NCI-H1105 treated with DMSO at 0.1 percent for 48 hours (cell line): ENCODE measurements at regions not wholly inside any gene's neighbourhood (a gene's known extent, or its start where the extent isn't known, plus 50 kb on each side); places are given as distances from the start of the nearest gene placed in this dataset.

ENCODE experiments used
- DNase-seq: peaks from one replicate; lab custom pipeline; 2025; lab: John Stamatoyannopoulos, UW

DNA sequence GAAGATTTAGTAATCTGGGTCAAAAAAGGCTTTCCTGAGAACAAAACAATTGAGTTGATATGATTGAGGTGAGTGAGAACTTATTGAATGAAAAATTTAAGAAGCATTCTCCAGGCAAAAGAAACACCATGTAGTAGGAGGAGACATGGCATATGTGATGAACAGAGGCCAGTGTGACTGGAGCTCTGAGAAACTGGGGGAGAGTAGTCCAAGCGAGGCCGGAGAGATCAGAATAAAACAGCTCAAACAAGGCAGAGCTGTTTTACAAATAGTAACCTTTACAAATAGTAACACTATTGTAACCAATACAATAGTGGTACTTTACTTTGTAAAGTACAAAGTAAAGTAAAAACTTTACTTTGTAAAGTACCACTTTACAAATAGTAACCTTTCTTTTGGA, 1159.1 kb downstream of the PCDH9 start:
- DNase-seq, result no peak

DNA sequence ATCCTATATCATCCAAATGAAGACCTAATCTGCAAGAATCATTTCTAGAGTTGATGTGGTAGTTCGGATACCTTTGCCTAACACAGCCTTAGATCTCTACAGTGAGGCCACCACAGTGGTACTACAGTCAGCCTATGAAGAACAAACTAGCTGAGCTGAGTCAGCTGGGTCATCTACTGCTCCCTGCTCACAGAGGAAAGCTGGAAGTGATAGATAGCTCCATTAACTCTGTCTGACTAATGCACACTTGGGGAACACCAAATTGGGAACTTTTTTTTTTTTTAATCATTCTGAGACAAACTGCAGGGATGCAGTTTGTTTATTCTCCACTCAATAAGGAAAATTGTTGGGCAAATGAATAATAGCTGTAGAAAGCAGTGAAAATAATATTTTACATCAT, 1160.6 kb downstream of the PCDH9 start:
- DNase-seq, result no peak

DNA sequence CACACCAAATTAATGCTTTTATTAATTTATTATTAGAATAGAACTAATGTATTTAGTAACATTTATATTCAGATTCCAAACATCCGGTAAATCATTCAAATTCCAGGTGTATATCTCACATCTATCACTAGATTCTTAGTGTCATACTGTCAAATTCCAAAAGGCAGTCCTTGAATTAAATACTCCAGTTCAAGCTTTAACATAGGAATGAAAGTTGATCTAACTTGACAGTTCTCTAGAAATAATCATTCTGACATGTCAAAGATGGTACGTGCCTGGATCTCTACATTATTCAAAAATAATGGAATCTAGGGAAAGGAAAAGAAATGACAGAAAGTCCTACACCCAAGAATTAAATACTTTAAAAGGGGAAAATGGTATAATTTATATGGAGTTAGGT, 1161.5 kb downstream of the PCDH9 start:
- DNase-seq, result no peak

DNA sequence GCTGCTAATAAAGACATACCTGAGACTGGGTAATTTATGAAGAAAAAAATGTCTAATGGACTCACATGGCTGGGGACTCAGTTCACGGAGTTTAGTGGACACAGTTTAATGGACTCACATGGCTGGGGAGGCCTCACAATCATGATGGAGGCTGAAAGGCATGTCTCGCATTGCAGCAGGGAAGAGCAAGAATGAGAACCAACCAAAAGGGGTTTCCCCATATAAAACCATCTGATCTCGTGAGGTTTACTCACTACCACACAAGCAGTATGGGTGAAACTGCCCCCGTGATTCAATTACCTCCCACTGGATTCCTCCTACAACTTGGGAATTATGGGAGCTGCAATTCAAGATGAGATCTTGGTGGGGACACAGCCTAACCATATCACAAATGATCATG, 1181.2 kb downstream of the PCDH9 start:
- no peak for DNase-seq

DNA sequence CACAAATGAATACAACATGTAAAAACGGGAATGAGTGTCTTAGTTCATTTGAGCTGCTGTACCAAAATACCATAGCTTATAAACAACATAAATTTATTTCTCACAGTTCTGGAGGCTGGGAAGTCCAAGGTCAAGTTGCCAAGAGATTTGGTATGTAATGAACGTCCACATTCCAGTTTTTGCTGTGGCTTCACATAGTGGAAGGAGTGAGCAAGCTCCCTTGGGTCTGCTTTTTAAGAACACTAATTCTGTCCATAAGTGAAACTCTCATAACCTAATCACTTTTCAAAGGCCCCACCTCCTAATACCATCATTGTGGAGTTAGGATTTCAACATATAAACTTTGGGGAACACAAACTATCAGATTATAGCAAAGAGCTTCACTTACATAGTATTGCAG, 1189.6 kb downstream of the PCDH9 start:
- no peak for DNase-seq

DNA sequence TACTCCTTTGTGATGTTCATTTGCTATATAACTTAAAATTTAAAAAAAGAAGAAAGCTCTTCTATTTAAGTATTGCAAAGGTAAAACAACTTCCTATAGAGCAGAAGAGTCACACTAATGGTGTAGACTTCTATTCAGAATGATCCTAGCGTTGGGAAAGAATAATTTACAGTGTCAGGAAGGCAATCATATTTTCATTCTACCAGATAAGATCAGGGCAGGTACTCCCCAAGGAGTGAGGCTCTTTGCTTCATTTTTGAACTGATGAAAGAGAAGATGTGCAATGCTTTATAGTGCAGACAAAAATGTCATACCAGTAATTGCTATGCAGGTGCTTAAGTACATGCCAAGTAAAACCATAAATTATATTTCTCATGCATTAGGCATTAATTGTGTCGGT, 1193.0 kb downstream of the PCDH9 start:
- DNase-seq, result no peak

DNA sequence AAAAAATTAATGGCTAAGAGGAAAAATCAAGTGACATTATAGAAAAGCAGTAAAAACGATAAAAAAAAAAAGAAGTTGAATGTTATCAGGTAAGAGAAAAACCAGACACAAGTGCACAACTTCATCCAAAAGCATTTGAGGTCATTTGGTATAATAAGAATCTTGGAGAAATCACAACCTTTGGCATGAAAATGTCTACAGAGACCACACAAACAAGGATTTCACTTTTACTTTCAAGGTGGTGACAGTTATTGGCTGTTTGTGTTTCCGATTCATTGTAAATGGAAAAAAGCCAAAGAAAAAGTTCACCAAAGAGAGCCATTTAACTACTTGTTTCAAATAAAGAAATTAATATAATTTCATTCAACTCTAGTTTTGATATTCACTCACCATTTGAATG, 1193.5 kb downstream of the PCDH9 start:
- no peak for DNase-seq

DNA sequence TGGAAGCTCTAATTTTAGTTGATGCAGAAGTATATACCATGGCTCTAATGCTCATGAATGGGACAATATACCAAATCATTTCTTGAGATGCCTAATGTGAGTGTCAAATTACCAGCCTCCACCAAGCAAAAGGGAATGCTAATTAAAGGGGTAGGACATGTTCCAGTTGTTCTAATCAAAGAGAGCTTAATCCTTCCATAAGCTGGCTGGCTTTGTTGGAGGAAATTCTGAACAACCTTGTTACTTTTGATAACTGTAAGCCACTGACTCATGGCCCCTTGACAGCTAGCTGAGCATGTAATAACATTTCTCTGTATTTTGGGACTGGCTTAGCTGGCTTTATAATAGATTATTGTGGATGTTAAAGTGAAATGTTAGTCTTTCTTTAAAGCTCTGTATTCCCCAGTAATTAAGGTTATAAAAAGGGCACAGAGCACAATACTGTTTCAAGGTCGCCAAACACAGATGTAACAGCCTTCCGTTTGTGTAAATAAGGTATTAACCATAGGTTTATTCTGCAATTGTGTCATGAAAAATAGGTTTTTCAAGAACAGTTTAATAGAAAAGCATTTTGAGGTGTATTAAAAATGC, 1194.0 kb downstream of the PCDH9 start:
- peak; percentile 34 for DNase-seq

DNA sequence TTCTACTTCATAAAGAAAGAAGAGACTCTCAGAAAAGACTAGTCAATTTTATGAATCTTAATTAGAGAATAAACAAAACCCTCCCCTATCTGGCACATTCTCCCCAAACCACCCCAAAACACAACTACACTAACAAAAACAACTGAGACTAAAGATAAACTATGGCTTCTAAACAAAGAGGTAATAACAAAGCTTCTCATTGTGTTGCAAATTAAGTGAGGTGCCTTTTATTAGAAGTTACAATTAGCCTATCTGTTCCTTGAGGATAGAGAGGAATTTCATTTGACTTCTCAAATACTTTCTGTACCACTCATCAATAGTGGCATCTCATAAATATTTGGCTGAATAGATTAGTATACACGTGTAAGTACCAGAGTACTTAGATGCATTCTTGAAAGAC, 1196.2 kb downstream of the PCDH9 start:
- DNase-seq, result no peak

DNA sequence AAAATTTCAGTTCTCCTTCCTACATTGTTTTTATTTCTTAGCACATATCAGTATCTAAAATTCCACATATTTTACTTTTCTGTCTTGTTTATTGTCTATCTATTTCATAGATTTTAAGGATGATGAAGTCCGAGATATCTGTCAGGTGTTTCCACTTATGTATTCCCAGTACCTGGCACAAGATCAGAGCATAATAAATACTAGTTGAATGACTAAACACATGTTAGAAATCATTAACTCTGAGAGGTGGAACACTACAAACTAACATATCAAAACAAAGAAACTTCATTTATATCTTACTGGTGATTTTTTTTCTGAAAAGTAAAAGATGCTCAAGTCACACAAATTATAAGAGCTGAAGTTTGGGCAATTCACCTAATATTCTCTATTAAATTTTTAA, 1208.3 kb downstream of the PCDH9 start:
- no peak for DNase-seq

DNA sequence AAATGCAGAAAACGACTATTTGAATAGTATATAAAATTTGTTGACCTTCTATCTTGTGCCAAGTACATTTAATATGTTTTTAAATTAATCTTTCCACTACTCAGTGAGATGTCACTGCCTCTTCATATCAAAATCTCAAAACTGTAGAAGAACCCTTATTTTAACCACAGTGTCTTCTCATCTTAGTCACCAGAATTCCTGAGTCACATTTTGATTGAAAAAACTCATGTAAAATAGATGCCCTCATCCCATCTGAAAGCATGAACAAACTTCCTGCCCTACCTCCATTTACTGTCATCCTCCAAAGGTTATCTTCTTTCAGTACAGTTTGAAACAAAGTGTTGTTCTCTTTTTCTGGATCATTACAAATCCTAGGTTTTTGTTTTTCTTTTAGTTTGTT, 1215.4 kb downstream of the PCDH9 start:
- DNase-seq, result no peak

DNA sequence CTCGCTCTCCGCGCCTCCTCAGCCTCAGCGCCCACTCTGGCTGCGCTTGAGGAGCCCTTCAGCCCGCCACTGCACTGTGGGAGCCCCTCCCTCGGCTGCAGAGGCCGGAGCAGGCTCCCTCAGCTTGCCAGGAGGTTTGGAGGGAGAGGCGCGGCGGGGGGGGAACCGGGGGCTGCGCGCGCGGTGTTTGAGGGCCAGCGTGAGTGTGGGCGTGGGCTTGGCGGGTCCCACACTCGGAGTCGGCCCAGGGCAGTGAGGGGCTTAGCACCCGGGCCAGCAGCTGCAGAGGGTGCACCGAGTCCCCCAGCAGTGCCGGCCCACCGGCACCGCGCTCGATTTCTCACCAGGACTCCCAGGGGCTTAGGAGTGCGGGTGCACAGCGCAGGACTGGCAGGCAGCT, 1220.9 kb downstream of the PCDH9 start:
- DNase-seq, result no peak

DNA sequence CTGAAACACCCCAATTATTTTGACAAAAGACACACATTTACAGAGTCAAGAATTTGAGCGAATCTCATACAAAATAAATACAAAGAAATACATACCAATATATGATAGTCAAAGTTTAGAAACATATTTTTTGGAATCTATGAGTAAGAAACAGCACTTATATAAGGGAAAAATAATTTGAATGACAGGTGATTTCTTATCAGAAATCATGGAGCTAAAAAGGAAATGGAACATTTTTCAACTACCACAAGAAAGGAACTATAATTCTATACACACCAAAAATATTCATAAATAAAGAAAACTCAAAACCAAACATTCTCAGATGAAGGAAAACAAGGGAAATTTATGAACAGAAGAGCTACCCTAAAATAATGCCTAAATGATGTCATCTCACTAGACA, 1226.6 kb downstream of the PCDH9 start:
- DNase-seq, result no peak

DNA sequence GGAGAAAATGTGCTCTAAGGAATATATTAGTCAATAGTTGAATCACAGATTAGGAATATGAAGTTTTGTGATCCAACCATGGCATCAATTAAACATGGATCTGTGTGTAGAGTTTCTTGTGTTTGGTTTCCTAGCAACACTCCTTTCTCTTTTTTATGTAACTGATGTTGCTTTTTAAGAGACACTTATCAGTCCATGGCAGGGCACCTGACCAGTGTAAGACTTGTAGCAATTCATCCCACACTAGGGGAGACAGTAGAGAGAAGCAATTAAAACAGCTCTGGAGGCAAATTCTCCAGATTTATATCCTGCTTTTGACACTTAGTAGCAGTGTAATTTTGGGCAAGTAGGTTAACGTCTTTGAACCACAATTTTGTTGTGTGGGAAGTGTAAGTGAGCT, 1229.0 kb downstream of the PCDH9 start:
- no peak for DNase-seq

DNA sequence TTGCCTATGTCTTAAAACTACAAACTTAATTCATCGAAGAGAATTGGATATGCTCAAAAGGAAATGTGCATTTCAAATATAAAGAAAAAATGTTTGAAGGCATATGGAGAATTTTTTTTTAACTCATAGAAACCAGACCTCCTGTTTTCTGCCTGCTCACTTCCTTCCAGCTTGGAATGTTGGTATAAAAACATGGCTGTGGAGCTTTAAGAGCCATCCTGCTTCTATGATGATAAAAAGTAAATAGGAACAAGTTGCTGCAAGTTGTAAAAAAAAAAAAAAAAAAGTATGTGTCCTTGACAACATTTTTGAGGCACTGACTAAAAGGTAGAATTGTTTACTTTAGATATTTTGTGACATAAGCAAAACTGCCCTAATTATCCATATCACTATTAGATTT, 1230.7 kb downstream of the PCDH9 start:
- no peak for DNase-seq

DNA sequence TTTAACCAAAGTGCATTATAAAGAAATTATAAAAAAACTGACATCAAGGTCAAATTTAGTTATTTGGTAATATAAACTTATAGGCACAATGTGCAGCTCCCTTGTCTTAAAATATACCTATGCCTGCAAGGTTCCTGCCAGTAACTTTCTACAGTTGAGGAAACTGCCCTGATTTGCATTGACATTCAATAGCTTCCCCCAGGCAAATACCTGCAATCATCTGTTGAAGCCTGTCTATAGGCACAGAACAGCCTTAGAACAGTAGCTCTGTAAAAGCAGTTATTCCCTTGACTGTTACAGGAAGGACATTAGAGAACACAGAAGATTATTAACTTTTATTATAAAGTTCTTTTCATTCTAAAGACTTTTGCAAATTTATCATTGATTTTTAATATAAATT, 1239.5 kb downstream of the PCDH9 start:
- no peak for DNase-seq

DNA sequence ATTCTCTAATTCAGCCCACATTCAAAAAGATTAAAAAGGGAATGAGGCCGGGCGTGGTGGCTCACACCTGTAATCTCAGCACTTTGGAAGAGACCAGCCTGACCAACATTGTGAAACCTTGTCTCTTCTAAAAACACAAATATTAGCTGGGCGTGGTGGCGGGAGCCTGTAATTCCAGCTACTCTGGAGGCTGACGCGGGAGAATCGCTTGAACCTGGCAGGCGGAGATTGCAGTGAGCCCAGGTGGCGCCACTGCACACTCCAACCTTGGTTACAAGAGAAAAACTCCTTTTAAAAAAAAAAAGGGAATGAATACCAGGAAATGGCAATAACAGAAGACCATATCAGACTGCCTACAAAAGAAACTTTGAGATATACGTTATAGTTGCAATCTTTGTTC, 1244.5 kb downstream of the PCDH9 start:
- DNase-seq, result no peak

DNA sequence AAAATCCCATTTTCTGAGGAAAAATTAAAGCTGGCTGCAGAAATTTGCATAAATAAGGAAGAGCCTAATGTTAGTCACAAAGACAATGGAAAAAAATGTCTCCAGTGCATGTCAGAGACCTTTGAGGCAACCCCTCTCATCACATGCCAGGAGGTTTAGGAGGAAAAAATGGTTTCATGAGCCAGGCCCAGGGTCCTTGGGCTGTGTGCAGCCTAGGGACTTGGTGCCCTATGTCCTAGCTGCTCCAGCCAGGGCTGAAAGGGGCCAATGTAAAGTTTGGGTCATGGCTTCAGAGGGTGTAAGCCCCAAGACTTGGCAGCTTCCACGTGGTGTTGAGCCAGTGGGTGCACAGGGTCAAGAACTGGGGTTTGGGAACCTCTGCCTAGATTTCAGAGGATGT, 1252.6 kb downstream of the PCDH9 start:
- no peak for DNase-seq

DNA sequence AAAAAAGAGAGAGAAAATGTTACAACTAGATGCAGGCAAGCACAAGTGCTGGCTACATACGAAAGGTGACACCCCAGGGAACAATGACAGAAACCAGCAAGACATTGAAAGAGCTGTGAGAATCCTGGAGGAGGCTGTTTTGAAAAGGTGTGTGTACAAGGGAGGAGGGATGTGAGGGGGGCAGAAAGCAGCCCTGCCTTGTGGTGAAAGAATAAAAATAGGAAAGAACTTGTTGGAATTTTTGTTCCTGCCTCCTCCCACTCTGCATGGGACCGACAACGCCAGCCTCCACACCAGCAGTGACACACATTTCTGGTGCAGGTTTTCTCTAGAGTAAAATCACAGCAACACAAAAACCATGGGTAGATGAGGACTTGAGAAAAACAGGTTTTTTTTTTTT, 1258.6 kb downstream of the PCDH9 start:
- DNase-seq, result no peak

DNA sequence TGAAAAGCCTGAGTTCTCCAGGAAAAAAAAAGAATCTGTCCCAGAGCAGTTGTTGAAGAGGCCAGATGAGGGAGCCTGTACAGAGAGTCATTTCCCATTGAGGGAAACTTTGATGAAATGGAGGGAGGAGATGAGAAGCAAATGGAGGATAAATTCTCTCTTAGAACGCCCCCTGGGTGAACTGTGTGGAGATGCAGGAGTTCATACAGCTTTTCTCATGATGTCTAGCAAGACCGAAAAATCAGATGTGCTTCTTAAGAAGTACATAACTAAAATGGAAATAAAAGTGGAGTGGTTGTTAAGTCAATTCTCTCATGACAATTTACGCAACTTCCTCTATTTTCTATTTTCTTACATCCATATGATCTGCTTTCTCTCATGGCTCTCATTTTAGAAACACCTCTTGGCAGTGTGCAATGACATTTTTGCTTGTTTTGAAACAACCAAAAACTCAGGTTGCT, 1263.1 kb downstream of the PCDH9 start:
- DNase-seq, result no peak

DNA sequence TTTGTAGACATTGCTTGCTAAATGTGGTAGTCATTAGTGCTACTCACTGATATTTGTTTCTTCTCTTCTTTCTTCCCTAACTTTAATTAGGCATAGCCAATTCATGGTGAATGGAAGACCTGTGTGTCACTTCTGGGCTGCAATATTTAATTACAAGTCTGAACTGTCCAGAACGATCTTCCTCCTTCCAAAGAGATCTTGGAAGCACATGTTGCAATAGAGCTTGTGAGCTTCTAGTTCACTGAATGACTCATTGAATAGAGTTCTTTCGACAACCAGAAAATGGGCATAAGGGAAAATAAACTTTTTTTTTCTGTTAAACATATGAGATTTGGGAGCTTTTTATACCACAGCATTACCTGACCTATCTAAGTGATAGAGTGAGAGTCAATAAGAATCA, 1264.6 kb downstream of the PCDH9 start:
- no peak for DNase-seq

DNA sequence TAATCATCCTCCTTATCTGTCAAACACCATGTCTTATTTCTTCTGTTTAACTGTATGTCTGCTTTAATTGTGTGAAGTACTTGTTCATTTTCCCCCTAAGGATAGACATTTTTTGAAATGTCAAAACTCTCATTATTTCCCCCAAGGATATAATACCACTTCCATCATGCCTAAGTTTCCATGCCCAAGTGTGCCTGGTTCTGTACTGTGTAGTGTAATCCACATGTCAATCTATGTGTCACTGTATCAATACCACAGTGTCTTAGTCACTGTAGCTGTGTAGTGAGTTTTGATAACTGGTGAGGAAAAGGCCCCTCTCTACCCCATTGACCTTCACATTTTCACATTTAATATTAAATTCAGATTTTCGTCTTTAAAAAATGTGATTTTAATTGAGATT, 1265.5 kb downstream of the PCDH9 start:
- DNase-seq, result no peak

DNA sequence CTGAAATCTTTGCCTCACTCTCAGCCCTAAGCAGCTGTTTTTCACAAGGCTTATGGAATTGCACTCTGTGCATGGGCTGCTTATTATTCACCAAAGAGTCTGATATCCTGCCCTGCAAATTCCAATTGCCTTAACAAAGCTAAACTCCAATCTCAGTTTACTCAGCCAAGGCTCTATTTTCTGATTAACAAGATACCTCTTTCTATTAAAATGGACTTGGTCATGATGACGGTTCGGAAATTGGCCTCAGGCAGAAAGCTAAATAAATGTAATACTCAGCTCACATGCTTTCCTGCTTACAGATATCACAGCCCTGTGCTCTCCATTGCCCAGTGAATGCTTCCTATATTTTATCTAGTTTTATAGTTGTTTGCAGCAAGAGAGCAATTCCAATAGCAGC, 1270.8 kb downstream of the PCDH9 start:
- no peak for DNase-seq

DNA sequence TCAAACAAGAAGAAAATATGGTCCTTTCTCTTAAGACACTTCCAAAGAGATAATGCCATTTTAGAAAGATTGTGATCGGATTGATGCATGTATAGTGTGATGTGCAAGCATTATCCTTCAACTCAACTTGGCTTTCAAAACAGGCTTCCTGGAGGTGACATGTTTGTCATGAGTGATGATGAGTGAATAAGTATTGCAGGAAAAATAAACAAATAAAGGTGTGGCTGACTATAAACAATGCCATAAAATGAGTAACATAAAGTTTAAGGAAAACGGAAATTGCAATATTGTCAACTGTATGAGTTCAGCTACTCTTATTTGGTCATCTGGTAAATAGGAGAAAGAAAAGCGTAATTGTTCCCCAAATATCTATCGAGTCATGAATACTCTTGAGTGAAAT, 1283.7 kb downstream of the PCDH9 start:
- no peak for DNase-seq

DNA sequence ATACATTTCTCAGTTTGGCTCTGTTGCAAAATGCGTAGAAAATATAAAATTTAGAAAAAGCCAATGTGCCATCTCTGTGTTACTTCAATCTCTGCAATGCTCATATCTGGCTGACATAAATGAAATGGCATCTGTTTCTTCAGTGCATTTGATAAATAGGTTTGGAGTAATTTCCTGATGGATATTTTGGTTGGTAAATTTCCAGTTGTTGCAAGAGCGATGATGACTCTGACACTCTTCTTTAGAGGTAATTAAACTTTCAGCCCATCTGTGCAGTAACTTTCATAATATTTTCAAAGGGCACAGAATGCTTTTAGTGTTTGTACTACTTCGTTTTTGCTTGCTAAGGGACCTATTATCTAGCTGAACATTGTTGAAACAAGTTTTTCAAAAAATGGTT, 1286.4 kb downstream of the PCDH9 start:
- no peak for DNase-seq
